ACHN (cell line): ENCODE measurements at regions not wholly inside any gene's neighbourhood (a gene's known extent, or its start where the extent isn't known, plus 50 kb on each side); places are given as distances from the start of the nearest gene placed in this dataset.

Experiments used
- DNase-seq: peaks from one replicate; pipeline ENCODE4 v3.0.0-alpha.2; 2015
- in situ Hi-C: cut with HindIII; loops from 2 replicates; pipeline ENCODE4 v1.10.0; 2017; ENCODE audit warnings: low sequenced_read_pairs, low pct_ligation_motif_present, low pct_unique_long_range_greater_than_20kb

DNA sequence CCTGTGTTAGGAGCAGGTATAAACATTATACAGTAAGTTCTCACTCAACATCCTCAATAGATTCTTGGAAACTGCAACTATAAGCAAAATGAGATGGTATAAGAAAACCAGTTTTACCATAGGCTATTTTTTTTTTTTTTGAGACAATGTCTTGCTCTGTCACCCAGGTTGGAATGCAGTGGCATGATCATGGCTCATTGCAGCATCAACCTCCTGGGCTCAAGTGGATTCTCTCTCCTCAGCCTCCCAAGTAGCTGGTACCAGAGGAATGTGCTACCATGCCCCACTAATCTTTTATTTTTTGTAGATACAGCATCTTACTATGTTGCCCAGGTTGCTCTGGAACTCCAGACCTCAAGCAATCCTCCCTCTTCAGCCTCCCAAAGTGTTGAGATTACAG, 50.1 kb upstream of the ADRB2 start:
- DNase-seq: peak; percentile 1
- in situ Hi-C loops: no loop called here
